GM12891 (cell line): ENCODE measurements at regions not wholly inside any gene's neighbourhood (a gene's known extent, or its start where the extent isn't known, plus 50 kb on each side); places are given as distances from the start of the nearest gene placed in this dataset.

Experiments
- POLR2AphosphoS5 ChIP-seq: IDR thresholded peaks from 2 replicates; pipeline ENCODE4 v1.6.1; 2011; ENCODE audit warnings: low read depth, low read length, control low read depth
- TAF1 ChIP-seq: IDR thresholded peaks from 2 replicates; pipeline ENCODE4 v1.6.1; 2011; ENCODE audit warnings: low read depth, low read length, control low read depth

DNA sequence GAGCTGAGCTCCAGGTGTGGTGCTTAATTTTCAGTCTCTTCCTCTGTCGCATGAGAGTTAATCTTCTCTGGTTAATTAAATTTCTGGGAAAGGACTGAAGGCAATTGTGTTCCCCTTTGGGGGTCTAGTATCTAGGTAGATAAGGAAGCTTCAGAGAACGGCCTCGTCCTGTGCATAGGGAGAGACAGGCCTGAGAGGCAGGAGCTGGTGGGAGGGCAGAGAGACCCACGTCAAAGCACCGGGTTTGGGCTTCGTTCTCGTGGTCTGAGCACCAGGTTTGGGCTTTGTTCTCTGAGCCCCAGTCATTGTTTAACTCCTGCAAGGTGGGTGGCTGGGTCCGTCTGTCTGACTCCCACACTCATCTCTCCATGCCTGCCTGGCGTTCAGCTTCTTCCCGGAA, 160.8 kb upstream of the PITRM1 start:
- TF ChIP-seq TAF1 = no peak
- TF ChIP-seq POLR2AphosphoS5 = no peak
